Activated CD4-positive, alpha-beta T cell treated with anti-CD3 and anti-CD28 coated beads, Interleukin-2, Interleukin-6, amounts not matched to agents 100 ng/mL and 50 ng/mL, durations not matched to agents 16 hours and 8 hours (primary cell): ENCODE measurements at regions not wholly inside any gene's neighbourhood (a gene's known extent, or its start where the extent isn't known, plus 50 kb on each side); places are given as distances from the start of the nearest gene placed in this dataset.

ENCODE experiments used
- DNase-seq: peaks from one replicate; pipeline ENCODE4 v3.0.0-alpha.2; 2020

DNA sequence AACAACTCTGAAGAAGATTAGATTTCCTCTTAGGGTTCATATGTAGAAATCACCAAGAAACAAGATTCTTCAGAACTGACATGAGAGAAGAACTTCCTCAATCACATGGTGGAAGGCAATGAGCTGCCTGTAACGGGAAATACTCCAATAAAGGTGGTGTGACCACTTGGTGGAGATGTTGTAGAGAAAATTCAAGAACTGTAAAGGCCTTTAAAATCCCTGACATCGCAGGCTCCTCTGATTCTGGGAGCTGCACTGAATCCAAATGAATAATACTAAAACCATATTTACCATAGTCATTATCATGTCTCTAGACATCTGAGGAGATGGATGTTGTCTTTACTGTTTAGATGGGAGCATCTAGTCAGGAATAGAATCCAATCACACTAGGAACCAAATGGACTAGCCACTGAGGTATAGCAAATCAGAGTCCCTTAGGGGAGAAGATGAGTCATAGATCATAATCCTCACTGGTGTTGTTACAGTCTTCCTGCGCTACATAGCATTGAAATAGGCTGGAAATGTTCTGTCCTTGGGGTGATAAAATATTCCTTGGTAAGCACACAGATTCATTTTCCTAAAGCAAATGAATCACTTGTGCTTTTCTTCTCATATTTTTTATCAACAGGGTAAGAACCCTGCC, 321.6 kb upstream of the TENM4 start:
- DNase-seq, result no peak

DNA sequence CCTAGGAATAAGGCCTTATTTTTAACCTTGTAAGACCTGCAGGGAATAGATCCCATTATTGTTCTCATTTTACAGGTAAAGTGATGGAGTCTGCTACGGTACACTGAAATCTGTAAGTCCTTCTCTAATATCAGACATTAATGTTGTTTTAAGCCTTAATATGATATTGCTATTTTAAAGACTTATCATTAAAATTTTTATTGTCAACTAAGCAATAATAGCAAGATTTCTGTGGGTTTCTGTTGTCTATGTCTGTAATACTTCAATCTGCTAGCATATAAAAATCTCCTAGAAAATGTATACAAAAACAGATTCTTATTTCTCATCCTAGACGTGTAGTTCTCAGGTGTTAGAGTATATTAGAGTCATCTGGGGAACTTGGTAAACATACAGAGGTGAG, 317.5 kb upstream of the TENM4 start:
- no peak for DNase-seq

DNA sequence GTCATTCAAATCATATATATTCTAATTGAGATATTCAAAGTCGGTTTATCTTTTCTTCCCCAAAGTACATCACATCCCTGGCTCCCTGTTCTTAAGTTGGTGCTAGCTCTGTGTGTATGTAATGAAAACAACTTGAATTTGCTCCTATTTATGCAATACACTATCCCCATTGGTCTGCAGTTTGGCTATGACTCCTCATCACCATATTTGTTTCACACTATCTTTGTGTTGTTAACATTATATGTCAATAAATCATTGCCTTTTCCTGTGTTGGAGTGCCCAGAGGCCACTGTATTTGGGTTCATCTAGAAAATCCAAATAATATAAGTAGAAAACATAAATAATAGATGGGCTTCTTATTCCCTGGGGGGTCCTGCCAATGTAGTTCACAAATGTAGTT, 306.6 kb upstream of the TENM4 start:
- DNase-seq, result no peak

DNA sequence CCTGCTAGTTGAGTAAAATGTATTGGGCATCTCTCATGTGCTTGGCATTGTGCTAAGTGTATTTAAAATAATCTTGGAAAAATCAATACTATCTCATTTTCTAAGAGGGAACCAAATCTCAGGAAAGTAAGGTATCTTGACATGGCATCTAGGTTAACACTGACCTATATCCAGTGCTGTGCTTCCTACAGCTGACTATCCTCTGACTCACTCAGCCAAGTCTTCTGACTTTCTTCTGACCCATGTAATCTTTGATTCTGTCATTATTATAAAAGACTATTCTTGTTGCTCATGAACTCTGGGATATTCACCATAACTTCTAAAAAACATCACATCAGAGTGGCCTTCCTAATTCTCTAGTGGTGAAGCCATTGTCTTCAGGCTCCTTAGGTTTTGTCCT, 304.1 kb upstream of the TENM4 start:
- no peak for DNase-seq

DNA sequence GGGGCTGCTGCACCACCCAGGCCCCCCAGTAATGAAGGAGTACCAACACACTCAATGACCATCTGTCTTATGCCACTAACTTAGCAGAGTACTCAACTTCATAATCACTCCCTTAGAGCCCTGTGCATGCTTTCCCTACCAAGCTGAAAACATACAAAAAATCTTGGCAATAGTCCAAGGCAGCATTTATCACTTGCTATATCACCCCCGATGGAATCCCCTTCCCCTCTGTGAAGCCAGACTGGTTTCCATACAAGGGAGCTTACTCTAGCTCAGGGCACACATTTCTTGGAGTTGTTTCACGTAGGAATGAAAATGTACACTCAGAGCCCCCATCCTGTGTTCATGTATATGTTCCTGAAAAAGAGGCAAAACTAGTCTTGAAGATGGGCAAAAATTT, 301.3 kb upstream of the TENM4 start:
- DNase-seq, result no peak

DNA sequence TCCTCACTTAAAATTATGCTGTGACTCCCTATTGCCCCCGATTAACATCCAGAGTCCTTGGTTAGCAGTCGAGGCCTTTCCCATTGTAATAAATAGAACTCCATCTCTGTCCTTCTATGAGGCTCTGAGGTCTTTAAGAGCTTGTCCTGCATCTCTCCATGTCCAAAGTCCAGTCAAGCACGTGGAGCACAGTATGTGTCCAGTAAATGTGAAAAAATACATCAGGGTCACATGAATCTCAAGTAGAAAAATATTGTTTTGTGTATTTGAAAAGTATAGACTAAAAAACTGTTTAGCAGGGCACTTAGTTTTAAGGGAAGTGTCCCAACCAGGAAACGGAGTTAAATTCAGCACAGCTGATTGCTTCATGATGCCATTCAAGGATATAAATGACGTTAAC, 298.8 kb upstream of the TENM4 start:
- DNase-seq, result no peak

DNA sequence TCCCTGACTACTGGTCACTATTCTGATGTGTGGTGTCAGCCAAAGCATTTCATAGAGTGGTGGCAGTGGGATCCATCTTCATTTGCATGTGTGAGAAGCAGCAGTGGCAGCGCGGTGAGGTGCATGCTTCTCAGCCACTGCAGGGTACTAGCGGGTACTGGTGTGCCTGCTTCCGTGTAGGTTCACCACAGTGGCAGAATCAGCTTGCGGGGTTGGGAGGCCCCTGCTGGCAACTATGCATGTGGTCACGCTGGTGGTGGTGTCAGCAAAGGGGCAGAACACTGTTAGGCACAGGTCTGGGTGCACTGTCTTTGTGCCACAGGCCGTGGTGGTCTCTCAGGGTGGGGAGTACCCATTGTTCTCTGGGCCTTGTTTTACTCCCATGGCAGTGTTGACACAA, 286.4 kb upstream of the TENM4 start:
- DNase-seq, result no peak

DNA sequence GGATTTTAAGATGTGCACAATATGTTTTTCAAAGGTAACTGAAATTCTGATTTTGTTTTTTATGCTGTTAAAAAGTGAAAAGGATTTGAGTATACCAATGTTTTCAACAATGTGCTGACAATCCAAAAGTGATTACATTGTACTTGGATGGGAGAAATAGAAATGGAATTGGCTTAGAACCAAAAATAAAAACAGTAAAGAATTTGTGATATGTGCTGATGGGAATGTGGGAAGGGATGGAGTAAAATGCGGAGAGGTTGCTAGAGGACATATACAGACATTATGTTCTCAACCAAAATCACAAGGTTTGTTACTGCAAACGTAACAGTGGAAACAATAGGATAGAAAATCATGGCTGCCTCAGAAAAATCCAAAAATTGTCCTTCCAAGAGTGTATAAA, 279.3 kb upstream of the TENM4 start:
- no peak for DNase-seq

DNA sequence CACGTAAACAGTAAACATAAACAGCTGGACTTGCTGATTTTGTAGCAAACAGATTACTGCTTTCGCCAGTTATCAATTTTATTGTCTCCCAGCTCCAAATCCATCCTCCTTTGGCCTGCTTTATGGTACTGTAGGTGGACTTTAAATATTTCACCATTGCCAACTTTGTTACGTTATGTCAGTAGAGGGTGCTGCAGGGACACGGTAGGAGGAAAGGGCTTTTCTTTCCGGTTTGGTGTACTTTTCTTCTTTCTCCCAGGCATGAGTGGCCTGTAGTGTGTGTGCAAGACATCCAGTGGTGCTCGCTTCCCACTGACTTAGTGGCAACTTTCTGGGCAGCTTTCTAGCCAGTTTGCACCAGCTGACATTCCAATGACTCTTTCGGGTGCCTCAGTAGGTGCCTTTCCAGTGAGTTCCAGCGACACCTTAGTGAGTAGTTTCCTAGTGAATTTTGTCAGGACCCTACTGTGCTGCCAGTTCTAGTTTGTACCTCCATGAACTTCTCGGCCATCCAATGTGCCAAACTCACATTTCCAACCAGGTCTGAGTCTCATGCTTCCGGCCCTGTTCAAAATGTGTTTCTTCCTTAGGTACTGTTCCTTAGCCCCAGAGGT, 267.6 kb upstream of the TENM4 start:
- peak; percentile 6 for DNase-seq

DNA sequence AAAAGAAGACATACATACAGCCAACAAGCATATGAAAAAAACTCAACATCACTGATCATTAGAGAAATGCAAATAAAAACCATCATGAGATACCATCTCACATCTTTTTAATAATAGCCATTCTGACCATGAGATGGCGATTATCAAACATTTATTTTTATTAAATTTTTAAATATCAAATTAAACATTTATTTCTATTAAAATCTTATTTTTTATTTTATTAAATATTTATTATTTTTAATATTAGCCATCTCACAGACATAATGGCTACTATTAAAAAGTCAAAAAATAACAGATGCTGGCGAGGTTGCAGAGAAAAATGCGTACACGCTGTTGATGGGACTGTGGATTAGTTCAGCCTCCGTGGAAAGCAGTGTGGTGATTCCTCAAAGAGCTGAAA, 264.8 kb upstream of the TENM4 start:
- no peak for DNase-seq

DNA sequence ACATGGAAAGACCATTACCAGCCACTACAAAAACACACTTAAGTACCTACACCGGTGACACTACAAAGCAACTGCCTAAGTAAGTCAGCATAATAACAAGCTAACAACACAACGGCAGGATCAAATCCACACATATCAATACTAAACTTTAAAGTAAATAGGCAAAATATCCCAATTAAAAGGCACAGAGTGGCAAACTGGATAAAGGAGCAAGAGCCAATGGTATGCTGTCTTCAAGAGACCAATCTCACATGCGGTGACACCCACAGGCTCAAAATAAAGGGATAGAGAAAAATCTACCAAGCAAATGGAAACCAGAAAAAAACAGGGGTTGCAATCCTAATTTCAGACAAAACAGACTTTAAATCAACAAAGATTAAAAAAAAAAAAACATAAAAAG, 261.5 kb upstream of the TENM4 start:
- DNase-seq, result no peak

DNA sequence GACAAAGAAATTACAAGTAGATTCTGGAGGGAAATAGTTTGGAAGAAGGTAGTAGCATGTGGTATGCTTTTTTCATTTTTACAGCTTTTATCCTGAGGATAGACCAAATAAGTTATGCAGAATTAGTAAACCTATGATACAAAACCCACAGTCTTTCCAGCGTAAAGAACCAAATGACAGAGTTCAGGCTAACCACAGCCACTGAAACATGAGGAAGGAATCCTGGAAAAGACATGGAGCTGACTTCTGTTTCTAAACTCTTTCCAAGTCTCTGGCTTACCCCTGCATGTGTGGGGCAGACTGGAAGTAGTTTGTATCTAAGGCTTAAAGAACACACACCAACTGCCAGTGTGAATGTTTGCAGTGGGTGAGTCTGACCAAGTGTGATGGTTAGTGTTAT, 258.4 kb upstream of the TENM4 start:
- no peak for DNase-seq

DNA sequence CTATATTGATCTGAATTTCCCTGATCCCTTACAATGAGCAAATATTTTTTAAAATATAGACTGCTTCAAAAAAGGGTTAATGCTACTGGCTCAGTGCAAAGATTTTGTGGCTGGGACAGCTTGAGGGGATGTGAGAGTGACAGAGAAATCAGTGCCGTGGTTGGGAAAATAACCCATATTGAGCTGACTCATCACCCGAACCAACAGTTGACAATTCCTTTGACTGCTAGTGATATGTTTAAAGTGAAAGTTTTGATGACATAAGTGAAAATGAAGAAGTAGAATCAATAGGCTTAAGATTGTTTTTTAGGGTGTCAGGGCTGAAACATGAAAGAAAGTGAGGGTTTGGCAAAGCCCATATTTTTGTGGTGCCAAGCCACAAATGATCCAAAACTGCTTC, 257.1 kb upstream of the TENM4 start:
- peak; percentile 17 for DNase-seq

DNA sequence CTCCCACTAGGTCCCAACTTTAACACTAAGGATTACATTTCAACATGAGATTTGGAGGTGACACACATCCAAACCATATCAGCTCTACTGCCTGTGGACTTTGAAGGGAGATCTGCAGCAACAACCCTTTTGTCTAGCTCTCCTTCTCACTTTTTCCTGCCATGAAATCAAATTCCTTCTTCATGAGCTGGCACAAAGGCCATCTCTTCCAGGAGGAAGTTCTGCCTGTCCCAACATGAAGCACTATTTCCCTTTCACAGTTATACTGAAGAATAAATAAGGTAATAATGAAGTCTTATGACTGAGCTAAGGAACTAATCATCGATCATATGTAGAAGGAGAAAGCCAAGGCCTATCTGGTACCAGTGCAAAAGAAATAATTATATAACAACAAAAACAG, 253.5 kb upstream of the TENM4 start:
- DNase-seq, result no peak

DNA sequence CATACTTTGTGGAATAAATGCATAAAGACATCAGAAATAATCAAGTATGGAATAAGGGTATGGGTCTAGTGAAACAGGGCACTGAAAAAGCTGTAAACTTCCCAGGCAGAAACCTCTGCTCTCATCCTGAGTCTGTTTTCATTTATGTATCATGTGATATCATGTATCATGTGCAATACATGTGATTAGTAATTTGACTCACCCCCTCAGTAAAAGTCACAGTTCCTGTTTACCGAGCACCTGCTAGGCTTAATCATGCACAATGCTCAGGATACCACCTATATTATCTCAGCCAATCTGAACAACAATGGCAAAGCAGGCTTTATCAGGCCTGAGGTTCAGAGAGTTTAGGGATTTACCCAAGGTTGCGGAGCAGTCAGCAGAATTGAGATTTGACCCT, 250.6 kb upstream of the TENM4 start:
- DNase-seq, result no peak

DNA sequence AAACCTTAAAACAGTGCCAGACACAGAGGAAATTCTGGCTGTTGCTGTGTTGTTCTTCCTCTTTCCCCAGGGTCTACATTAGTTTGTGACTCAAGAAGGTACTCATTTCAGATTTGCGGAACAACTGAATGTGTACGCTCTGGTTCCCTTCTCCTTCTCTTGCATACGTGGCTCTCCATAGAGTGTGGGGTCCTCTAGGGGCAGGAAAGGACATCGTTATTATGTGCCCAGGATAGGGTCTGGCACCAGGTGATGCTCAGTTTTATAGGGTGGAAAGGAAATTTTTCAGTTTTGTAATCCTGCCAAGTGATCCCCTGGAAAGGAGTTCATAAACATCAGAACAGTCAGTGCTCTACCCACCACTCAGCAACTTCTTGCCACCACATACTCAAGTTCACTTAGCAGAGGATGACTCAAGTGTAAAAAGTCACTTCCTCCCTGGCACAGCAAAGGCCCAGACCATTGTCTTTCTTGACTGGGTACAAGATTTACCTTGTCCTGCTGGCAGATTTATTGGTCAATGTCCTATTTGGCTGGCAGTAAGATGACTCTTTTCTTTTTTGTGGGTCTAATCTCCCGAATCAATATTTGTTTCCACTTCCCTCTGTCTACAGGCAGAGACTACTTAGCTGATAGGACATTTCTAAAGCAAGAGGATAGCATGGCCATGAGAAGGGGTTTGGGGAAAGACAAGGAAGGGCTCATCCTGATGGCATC, 246.0 kb upstream of the TENM4 start:
- DNase-seq, result no peak

DNA sequence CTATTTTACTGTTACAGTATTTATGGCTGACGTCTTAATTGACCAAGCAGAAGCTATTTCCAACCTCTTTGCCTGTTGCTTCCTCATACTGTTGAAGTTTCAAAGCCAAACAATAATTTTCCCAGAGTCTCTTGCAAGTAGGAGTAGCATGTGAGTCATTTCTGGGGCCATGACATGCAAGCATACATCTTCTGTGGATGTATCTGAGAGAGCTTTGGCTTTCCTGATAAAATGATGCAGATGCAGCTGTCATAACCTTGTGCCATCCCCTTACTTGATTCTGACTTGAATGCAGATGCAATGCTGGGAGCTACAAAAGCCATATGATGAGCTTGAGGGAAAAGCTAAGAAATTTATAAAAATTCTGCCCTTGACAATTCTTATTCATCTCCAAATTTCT, 243.1 kb upstream of the TENM4 start:
- DNase-seq, result no peak

DNA sequence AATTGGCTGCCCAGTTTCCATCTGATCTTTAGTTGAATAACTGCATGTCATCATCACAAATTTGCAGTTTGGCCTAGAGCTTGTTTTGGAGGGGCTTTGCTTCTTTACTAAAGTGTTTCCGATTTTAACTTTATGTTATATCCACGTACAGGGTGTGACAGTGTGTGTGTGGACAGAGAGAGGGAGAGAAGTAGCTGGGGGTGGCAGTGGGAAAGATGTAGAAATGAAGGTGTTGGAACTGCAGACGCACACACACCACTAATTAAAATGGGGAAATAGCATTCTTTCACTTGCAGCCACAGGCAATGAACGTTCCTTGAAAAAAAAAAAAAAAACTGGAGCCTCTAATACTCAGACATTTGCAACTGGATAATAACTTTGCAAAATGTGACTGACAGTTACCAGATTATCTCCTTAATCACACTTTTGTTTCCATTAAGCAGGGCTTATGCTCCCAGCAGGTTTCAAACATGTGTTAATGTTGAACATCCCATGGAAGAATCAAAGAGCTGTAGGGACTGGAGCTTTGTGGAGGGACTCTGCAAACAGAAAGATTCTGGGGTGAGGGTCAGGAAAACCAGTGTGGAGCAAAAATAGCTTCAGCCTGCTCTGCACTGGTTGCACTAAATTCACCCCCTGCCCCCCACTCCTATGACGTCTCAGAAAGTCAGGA, 238.1 kb upstream of the TENM4 start:
- DNase-seq, result no peak

DNA sequence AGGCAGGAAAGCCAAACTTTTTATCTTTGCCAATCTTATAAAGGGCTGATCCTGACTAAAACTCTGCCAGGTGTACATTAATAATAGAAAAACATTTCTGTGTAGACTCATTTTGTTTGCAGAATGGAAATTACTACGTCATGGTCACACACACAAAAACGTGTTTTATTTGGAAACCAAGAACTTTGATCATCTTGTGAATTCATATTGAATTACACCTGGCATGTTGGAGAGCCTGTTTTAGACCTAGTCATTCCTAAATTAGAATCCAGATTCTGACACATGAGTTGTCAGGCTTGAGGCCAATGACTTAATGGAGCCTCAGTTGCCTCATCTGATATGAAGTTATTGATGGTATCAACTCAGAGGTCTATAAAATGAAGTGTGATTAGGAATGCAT, 235.6 kb upstream of the TENM4 start:
- DNase-seq, result no peak

DNA sequence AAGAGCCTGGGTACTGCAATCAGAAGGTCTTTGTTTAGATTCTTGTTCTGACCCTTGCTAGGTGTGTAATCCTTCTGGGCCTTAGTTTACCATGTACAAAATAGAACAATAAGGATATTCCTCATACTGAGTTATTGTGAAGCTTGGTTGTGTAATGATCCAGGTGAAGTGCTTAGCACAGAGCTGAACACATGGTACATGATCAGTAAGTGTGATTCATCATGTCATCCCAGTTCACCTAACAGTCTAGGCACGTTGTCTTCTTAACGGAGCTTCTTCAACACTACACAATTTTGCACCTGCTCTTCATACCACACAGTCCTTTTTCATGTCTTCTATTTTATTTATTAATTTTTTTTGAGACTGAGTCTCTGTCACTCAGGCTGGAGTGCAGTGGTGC, 234.3 kb upstream of the TENM4 start:
- no peak for DNase-seq

DNA sequence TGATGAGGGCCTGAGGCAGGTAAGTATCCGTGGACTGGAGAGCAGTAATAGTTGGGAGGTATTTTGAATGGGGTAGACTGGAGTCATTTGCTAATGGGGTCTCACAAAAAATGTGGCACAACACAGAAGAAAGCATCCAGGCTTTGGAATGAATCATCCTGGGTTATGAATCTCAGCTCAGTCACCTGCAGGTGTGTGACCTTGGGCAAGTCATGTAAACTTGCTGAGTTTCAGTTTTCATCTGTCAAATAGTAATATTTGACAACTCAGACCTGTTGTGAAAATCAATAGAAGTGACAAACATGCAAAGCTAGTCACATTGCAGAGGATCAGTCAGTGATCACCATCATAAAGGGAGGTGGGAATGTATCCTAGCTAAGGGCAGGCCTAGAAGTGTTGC, 232.0 kb upstream of the TENM4 start:
- peak; percentile 1 for DNase-seq

DNA sequence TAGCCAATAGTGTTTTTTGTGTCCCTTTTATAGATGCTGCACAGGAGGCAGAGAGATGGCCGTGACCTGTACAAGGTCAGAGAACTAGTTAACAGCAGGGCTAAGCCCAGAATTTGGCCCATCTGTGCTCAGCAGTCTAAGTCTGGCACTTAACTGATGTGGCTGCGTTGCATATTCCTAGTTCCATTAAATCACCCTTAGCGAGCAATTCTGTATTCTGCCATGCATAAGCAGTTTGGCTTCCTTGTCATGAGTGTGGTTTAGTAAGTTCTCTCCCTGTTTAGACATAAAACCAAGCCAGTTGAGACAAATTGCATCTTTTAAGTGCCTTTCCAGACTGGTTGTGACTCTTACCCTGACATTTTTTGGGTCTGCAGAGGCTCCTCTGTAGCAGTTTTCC, 230.6 kb upstream of the TENM4 start:
- no peak for DNase-seq

DNA sequence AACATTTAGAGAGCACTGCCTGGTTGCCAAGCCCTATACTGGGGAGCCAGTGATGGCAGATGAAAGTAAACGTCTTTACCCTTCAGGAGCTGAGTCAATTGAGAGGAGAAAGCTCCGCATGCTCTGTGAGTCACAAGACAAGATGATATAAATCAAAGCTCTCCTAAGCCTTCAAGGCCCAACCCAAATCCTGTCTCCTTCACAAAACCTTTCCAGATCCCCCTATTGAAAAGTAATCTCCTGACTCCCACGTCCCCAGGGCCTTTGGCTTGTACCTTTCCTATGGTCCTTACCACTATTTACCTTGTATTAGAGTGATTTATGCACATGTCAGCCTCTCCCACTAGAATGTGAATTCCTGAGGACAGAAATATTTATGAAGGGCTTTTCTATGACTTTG, 230.1 kb upstream of the TENM4 start:
- DNase-seq, result no peak

DNA sequence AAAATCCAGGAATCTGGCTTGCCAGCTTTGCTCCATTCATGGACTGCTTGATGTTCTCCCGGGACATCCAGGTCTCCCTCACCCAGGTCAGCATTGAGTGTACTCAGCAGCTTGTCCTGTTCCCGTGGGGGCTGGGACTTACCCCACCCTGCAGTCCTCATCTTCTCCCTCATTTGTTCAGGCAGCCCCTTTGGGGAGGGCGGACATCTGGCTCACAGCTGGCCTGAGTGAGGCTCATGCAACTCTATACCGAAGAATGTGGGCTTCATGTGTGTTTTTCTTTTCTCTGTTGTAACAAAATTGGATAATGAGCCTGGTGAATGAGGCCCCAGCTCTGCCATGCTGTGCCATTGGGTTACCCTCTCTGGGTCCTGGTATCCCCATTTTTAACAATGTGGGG, 227.7 kb upstream of the TENM4 start:
- no peak for DNase-seq
